Glomerular visceral epithelial cell (primary cell): ENCODE measurements at regions not wholly inside any gene's neighbourhood (a gene's known extent, or its start where the extent isn't known, plus 50 kb on each side); places are given as distances from the start of the nearest gene placed in this dataset.

ENCODE experiments used
- DNase-seq: peaks from one replicate; pipeline ENCODE4 v3.0.0-alpha.2; 2016; ENCODE audit errors: extremely low spot score

DNA sequence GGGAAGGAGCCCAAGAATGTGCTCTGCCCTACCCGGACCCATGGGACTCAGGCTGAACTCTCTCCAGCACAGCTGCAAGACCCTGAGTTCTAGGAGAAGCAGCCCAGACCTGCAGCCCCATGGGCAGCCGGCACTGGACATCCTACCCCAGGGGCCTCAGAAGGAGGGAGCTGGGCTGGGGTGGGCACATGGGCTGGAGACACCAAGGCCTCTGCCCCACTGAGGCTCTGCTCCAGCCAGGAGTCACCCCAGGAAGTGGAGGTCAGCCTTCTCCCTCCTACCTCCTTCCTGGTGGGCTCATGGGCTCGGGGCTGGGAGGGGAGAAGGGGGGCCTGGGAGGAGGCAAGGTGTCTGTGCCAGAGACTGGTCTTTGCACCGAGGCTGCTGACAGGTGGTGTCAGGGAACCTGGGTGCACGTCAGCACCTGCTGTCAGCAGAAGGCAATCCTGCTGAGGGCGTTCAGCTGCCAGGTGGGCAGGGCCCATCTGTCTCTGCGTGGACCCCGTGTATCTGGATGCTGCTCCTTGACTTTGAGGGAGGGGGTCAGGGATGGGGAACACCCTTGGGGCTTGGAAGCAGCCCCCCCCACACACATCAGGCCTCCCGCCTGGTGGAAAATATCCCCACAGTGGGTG, 95.2 kb downstream of the PDGFA start:
- DNase-seq, result no peak

DNA sequence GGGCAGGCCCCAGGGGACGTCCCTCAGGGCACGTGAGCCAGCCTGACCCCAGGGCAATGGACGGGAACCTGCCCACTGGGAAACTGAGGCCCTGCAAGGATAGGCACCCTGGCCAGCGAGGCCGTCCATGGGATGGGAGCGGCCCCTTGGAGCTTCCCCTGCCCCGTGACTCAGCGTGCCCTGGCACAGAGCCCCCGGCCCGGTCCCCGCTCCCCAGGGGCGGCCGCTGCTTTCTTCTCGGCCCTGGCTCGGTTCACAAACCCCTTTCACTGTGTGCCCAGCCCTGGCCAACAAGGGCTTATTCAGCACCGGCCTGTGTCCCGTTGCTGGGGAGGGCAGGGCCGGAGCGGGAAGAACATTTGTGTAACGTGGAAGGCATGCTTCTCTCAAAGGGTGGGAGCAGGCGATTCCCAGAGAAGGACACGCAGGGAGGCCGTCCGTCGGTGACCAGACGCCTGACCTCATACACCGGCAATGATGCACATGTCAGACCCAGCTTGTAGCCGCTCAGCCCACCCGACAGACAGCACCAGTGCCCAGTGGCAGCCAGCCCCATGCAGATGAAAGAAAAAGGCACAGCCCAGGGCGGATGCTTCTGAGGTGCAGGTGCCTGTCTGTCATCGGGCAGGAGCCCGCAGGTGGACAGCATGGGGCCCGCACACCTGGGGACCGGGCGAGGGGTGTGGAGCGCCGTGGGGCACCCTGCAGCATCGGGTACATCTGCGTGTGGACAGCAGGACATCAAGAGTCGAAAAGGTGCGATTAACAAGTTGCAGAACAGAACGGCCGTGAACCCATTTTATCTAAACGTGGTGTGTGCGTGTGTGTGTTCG, 94.5 kb downstream of the PDGFA start:
- DNase-seq, result no peak

DNA sequence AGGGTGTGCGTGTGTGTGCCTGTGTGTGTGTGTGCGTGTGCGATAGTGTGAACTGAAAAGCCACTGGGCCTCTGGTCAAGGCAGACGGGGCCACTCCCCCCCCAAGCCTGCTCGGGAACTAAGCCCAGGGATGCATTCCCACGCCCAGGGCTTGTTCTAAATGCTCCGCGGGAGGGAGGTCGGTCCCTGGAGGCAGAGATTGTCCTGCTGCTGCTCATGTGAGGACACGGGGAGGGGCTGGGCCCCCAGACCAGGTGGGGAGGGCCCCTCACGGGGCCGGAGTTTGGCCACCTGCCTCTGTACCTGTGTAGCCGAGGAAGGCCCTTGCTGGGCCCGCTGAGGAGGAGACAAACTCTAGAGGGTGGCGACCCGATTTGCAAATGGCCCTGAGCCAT, 93.9 kb downstream of the PDGFA start:
- no peak for DNase-seq

DNA sequence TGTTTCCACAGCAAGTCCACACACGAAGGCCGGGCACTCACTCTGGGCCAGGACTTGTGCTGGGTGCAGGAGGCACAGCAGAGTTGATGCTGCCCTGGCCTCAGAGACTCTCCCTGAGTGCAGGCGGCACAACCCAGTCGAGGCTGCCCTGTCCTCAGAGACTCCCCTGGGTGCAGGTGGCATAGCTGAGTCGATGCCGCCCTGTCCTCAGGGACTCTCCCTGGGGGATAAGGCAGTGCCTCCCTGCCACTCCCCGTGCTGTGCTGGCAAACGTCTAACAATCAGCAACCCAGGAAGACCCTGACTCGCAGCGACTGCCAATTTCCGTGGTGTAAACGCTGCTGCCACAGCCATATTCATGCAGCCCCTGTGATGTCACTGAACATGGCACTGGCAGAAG, 93.1 kb downstream of the PDGFA start:
- no peak for DNase-seq

DNA sequence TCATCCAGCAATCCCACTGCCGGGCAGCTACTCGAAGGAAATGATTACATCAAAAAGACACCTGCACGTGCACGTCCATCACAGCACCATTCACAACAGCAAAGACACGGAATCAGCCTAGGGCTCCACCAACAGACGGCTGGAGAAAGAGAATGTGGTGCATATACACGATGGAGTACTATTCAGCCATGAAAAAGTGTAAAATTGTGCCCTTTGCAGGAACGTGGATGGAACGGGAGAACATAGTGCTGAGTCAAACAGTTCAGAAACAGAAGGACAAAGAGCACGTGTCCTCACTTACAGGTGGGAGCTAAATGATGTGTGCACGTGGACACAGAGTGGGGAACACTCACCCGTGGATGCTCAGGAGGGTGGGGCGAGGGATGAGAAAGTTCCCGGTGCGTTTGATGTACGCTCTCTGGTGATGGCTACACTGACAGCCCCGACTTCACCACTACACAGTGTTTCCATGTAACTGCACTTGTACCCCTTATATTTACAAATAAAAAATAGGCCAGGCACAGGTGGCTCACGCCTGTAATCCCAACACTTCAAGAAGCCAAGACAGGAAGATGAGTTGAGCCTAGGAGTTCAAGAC, 92.0 kb downstream of the PDGFA start:
- DNase-seq, result no peak

DNA sequence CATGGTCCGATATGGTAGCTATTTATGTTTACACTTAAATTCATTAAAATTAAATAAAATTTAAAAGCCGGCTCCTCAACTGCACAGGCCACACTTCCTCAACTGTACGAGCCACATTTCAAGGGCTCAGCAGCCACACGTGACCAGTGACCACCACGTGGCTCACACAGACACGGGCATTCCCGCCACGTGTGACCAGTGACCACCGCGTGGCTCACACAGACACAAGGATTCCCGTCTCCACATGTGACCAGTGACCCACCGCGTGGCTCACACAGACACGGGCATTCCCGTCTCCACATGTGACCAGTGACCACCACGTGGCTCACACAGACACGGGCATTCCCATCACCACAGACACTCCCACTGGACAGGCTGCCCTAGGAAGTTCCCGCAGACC, 91.3 kb downstream of the PDGFA start:
- DNase-seq, result no peak

DNA sequence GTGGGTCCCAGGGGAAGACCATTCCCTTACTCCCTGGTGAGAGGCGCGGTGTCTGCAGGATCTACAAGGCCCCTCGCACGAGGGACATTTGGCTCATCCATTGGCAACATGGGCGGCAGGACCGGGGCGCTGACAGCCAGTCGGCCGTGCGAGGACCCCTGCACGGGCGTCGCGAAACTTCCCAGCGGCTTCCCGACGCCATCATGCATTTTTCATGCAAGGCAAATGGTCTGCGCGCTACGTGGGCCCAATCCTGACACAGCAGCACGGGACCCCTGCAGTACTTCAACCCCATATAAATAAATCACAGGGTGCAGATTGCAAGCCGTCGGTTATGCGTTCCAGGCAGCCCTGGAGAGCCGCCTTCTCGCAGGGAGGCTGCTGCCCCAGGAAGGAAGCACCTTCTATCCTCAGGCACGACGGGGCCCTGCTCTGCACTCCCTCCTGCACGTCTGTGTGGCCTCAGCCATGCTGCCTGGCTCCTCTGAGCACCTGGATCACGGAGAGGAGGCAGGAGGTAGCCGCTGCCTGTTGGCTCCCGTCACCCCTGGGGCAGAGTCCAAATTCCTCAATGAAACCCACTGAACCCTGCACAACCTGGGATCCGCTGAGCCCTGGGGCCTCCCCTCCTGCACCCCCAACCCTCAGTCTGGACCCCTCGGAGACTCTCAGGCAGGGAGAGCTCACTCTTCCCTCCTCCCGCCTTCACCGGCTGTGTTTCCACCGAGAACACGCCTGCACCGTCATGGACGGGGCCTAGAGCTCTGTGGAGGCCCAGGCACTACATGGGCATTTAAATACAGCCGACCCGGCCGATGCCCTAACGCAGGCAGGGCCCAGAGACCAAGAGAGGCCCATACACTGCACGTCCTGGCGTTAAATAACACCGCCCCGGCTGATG, 90.5 kb downstream of the PDGFA start:
- no peak for DNase-seq

DNA sequence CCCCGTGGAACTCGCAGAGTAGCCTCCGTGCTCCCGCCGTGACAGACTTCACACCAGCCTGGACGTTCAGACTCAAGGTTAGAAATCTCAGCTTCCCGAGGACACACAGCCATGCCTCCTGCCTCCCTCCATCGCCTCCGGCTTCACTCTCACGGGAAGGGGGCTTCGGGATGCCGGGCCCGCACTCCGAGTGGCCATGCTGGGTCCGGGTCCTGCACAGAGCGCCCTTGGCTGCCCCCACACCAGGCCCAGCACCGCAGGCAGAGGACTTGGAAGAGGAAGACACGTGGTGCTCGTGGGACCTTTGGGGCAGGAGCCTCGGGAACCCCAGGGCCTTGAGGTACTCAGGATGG, 89.8 kb downstream of the PDGFA start:
- DNase-seq, result no peak

DNA sequence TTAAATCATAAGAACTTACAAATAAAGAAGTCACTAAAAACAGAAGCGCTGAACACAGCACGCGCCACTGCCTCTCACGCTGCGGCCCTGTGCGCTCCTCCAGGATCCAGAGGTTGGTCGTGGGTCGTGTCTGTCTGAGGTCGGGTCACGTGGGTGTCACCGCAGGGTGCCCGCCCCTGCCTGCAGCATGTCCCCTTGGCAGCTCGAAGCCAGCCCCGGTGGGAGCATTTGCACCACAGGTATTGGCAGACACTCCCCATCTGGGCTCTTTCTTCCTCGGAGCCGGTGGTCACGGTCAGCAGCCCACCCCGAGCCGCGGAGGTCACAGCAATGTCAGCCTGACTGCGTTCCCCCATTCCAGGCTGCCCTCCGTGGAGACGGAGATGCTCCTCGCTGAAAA, 88.6 kb downstream of the PDGFA start:
- DNase-seq, result no peak

DNA sequence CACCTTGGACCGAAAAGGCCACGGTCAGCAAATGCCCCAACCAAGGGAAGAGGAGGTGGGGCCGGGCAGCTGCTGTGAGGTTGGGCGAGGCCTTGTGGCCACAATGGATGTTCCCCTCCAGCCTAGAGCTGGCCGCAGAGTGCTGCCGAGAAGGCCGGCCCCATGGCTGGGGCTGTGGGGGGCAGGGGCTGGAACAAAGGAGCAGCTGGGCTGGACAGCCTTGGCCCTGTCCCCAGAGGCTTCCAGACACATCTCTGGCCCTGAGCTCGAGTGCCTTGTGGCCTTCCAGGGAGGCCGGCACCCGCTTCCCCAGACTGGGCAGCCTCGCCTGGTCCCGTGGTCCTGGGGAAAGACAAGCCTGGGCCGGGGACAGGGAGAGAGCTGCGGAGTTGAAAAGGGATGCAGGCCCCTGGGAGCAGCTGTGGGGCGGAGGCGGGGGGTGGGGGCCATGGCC, 88.0 kb downstream of the PDGFA start:
- no peak for DNase-seq

DNA sequence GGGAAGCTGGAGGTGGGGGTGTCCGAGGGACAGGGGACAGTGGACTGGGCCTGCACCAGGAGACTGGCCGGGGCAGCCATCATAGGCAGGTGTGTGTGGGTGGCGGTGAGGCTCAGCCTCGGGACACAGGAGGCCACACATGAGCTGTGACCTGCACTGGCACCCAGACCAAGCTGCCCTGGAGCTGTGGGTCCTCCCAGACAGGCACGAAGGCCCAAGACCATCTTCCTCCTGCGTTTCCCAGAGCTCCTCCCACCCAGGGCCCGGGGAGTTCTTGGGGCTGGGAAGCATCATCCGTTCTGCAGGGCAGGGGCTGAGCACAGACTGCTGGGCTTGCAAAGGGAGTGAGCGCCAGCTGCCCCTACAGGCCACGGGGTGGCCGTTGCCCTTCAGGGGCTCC, 87.4 kb downstream of the PDGFA start:
- no peak for DNase-seq

DNA sequence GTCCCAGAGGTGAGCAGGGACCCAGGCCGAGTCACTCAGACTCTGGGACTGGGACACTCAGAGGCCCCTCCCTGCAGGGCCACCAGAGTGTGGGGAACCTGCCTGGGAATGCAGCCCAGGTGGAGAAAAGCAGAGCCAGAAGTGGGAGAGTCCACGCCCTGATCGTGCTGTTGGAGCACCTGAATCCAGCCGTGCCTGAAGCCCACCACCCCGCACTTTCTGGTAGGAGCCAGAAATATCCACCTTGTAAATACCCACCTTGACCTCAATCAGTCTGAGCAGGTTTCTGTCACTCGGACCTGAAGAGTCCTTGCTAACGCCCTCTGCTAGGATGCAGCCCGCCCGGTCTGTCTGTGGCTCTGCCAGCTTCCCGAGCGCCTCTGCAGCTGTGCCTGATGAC, 86.7 kb downstream of the PDGFA start:
- no peak for DNase-seq

DNA sequence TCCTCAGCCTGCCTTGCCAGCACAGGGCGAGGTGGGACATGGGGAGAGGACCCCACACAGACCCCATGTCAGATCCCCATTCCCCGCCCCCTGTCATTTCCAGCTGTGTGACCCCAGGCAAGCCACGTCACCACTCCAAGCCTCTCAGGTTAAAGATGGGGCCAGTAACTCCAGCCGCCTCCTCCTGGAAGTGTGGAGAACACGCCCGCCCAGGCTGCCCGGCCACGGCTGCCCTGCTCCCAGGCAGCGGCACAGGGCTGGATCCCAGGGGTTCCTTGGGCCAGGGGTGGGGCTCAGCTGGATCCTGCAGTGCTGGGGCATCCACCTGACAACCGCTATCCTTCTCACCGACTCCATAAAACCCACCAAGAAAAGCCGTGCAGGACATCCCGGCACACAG, 86.1 kb downstream of the PDGFA start:
- DNase-seq, result no peak

DNA sequence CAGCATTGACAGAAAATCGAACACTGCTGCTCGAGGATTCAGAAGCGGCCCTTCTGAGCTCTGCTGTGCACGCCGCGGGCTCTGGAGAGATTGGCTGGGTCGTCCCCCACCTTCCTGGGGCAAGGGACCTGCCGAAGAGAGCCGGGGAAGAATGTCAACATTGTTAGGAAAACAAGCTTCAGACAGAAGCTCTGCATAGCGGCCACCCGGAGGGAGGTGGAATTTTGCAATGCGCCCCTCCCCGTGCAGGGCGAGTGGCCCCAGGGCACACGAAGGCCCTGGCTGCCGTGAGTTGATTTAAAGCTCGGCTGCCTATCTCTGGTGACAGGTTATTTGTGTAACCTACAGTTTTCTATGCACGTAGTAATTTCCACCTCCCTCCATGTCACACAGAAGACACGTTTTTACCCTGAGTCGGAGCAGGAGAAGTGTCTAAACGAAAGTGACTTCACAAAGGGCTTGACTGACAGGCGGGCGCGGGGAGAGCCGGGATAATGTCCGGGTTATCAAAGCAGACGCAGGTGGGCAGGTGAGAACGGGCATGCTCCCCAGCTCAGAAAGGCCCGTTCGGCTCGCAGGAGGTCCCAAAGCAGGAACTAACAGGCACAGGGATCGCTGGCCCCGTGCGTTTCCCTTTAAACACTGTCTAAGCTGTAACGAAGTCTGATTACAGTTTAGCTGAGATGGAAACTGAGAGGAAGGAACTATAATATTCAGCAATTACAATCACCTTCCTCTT, 84.6 kb downstream of the PDGFA start:
- no peak for DNase-seq

DNA sequence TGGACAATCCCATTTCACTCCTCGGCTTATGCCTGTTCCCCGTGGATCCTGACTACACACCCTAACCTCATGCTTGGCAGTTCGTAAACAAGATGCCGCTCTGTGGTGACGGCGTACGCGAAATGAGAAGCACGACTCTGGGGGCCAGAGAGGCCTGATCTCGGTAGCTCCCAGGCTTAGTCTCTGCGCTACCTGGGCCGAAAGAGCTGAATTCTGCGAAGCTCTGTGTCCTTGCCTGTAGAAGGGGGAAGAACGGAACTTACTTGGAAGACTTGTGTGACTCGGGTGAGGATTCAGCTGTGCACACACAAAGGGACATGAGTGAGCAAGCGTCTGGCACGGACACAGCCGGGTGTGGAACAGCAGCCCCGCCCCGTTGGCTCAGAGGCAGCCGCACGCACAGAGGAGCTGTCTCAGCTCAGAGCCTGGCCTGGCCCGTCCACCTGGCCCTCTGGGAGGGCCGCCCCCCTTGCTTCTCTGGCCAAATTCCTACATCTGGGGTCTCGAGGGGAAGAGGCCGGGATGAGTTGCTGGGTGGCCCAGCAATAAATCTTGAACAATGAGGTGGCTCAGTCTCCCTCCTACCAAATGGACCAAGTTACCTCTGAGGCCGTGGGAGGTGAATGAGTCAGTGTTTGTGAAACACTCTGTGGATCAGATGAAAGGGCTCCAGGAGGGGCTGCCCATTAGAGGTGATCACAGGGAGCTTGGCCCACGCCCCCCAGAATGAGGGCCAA, 83.8 kb downstream of the PDGFA start:
- no peak for DNase-seq

DNA sequence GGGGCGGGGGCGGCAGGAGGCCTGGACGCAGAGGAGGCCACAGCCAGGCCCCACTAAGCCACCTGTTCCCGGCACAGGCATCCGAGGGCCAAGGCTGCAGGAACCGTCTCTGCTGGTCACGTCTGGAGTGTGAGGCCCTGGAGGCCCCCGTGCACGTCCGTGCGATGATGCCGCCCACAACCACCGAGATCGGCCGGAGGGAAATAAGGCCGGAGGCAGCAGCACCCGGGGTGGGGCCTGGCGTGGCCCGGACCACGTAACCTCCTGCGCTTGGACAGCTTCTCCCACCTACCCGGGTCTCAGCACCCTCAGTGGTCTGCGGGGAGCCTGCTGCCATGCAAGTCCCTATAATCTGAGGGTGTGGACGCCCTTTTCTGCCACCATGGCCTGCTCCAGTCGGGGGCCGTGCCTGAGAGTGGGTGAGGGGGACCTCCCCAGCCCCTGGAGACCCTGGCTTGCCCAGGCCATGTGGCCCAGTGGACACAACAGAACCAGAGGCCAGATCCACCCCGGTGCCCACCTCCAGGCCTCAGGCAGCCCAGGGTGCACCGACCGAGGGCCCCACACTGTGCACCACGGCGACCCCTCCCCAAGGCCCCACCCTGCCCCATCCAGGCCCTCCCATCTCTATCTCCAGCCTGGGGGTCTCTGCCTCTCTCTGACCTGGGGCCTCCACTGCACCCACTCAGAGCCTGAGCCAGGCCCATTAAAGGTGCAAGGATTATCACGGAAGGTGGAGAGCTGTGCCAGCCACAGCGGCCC, 83.1 kb downstream of the PDGFA start:
- no peak for DNase-seq

DNA sequence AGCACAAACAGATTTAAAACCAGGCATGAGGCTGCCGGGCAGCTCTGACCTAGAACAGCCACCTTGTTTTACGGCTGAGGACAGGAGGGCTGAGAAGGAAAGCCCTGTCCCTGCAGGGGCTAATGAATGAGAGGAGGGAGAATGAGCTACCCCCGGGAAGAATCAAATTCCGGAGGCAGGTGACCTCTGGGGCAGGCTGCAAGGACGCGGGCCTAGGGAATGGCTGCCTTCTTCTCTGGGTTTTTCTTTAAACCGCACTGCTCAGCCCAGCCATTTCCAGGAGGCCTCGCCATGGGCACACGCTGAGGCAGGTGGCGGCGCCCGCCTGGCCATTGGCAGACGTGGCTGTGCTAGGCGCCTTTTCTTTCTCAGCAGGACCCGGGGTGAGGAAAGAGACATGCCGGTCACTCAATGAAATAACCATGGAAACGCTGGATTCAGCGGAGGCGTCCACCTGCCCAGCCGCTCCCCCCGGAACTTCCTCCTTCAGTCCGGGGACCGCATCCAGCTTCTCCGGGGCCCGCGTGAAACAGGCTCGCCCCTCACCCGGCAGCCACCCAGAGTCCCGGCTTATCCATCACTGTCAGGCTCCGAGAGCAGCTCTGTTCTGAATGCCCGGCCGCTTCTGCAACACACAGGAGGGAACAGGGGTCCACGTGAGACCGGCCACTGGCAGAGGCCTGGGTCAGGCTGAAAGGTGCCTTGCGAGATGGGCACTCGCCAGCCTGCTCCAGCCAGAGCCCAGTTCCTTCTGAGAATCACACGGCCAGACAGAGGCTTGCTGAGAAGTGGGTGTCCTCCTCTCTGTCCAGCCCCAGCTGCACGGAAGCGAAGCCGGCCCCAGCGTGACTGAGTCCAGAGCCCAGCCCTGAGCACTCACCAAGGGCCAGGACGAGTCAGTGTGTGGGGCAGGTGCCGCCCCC, 82.1 kb downstream of the PDGFA start:
- DNase-seq, result no peak

DNA sequence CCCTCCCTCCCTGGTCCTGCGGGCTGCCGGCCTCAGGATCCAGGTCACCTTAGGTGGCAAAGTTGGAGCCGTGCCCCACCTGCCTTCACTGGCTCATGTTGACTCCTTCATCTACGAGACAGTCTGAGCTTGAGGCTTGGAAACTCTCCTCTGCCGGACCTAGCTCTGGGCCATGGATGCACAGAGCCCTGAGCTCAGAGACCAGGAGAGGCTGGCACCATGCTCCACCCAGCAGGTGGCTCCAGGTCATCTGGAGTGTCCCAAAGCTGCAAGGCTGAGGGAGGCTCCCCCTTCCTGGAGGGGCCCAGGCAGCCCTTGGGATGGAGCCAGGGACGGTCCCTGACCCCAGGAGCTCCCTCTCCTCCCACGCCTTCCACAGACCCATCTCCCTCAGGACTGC, 81.3 kb downstream of the PDGFA start:
- DNase-seq, result no peak

DNA sequence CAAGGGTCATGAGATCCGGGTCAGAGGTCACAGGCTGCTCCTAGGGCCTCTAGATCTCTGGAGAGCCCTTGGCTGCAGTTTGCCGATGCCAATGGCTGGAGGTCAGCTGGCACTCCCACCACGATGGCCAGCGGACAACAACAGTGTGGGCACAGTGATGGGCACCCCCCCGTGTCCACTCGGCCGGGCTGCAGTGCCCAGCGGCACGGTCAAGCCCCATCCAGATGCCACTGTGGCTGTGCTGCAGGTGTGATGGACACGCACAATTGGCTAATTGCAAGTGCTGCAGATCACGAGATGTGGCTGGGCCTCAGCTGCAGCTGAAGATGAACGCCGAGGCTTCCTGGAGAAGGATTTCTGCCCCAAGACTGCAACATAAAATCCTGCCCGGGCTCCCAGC, 80.7 kb downstream of the PDGFA start:
- no peak for DNase-seq
